ENCODE measurements at regions not wholly inside any gene's neighbourhood (a gene's known extent, or its start where the extent isn't known, plus 50 kb on each side); places are given as distances from the start of the nearest gene placed in this dataset.

GRCh38 chr2:80854831-80855230 is 550.3 kb upstream of the LRRTM1 start:
- no peak for DNase-seq (ENCODE audit: low spot score)

- no peak for DNase-seq (ENCODE audit: low spot score)
Observed at GRCh38 chr2:80852808-80853139, 548.2 kb upstream of the LRRTM1 start.

GRCh38 chr2:80852079-80852807 is 547.7 kb upstream of the LRRTM1 start:
- no peak for DNase-seq (ENCODE audit: low spot score)

GRCh38 chr2:80830891-80831290 is 526.3 kb upstream of the LRRTM1 start:
- no peak for DNase-seq (ENCODE audit: low spot score)

- DNase-seq (ENCODE audit: low spot score): no peak
Observed at GRCh38 chr2:80822999-80823398, 518.4 kb upstream of the LRRTM1 start.

GRCh38 chr2:80815259-80815658 is 510.7 kb upstream of the LRRTM1 start:
- no peak for DNase-seq (ENCODE audit: low spot score)

GRCh38 chr2:80786584-80786983 is 482.0 kb upstream of the LRRTM1 start:
- no peak for DNase-seq (ENCODE audit: low spot score)

GRCh38 chr2:80778704-80779103 is 474.2 kb upstream of the LRRTM1 start:
- DNase-seq (ENCODE audit: low spot score): no peak

- no peak for DNase-seq (ENCODE audit: low spot score)
Observed at GRCh38 chr2:80748592-80748991, 444.0 kb upstream of the LRRTM1 start.

- no peak for DNase-seq (ENCODE audit: low spot score)
Observed at GRCh38 chr2:80737047-80737446, 432.5 kb upstream of the LRRTM1 start.

- no peak for DNase-seq (ENCODE audit: low spot score)
Observed at GRCh38 chr2:80725001-80725400, 420.4 kb upstream of the LRRTM1 start.

GRCh38 chr2:80722803-80723202 is 418.3 kb upstream of the LRRTM1 start:
- no peak for DNase-seq (ENCODE audit: low spot score)

GRCh38 chr2:80719607-80720006 is 415.1 kb upstream of the LRRTM1 start:
- DNase-seq (ENCODE audit: low spot score): no peak

- no peak for DNase-seq (ENCODE audit: low spot score)
Observed at GRCh38 chr2:80715433-80715832, 410.9 kb upstream of the LRRTM1 start.

GRCh38 chr2:80711915-80712314 is 407.4 kb upstream of the LRRTM1 start:
- no peak for DNase-seq (ENCODE audit: low spot score)

GRCh38 chr2:80706951-80707350 is 402.4 kb upstream of the LRRTM1 start:
- DNase-seq (ENCODE audit: low spot score): no peak

- no peak for DNase-seq (ENCODE audit: low spot score)
Observed at GRCh38 chr2:80706541-80706940, 402.0 kb upstream of the LRRTM1 start.

- no peak for DNase-seq (ENCODE audit: low spot score)
Observed at GRCh38 chr2:80703532-80703931, 399.0 kb upstream of the LRRTM1 start.

- no peak for DNase-seq (ENCODE audit: low spot score)
Observed at GRCh38 chr2:80700961-80701360, 396.4 kb upstream of the LRRTM1 start.

Data from globus pallidus (tissue), 1 donor.